SK-N-MC (cell line): ENCODE measurements at regions not wholly inside any gene's neighbourhood (a gene's known extent, or its start where the extent isn't known, plus 50 kb on each side); places are given as distances from the start of the nearest gene placed in this dataset.

Experiments used
- DNase-seq: peaks from one replicate; pipeline ENCODE4 v3.0.0-alpha.2; 2011; ENCODE audit warnings: low read depth, low spot score
- H3K27ac ChIP-seq: fragments of 200-600 bp; sonication (generic); 2 replicates; pipeline ENCODE4 v1.5.1; 2016; ENCODE audit warnings: mixed run types
- H3K36me3 ChIP-seq: fragments of 200-600 bp; sonication (generic); 2 replicates; pipeline ENCODE4 v1.6.1; 2017; ENCODE audit warnings: antibody characterized with exemption, low read length, mixed read lengths; ENCODE audit not compliant: insufficient read depth
- H3K4me3 ChIP-seq: fragments of 200-600 bp; sonication (generic); 2 replicates; pipeline ENCODE4 v1.5.1; 2016
- H3K9ac ChIP-seq: fragments of 200-600 bp; sonication (generic); 2 replicates; pipeline ENCODE4 v1.8.0; 2017; ENCODE audit warnings: mixed run types, mixed read lengths; ENCODE audit not compliant: insufficient read length
- H3K9me3 ChIP-seq: fragments of 200-600 bp; sonication (generic); 2 replicates; pipeline ENCODE4 v1.6.1; 2017; ENCODE audit warnings: low read depth, mild to moderate bottlenecking, antibody characterized with exemption, low read length, moderate library complexity, mixed read lengths
- EZH2 ChIP-seq: fragments of 200-600 bp; sonication (generic); IDR thresholded peaks from one replicate; pipeline ENCODE4 v1.6.1; 2017; ENCODE audit warnings: antibody characterized with exemption
- FOXP2 ChIP-seq: optimal IDR thresholded peaks from 2 replicates; pipeline ENCODE3; 2011; ENCODE audit warnings: mild to moderate bottlenecking, moderate library complexity; ENCODE audit not compliant: insufficient read depth; ENCODE audit errors: extremely low read length, control extremely low read depth
- POLR2AphosphoS5 ChIP-seq: IDR thresholded peaks from 2 replicates; pipeline ENCODE4 v1.6.1; 2012; ENCODE audit warnings: mild to moderate bottlenecking, low read depth, low read length, borderline replicate concordance

- H3K27ac ChIP-seq: no peak overlapping the region
- H3K9ac ChIP-seq: no peak overlapping the region
- no peak overlapping the region for H3K4me3 ChIP-seq
- no peak for DNase-seq
- no peaks in the 10 kb centered on the region for H3K9me3 ChIP-seq
- TF ChIP-seq FOXP2 (no peak), EZH2 (no peak), POLR2AphosphoS5 (no peak)
- no peaks in the 10 kb centered on the region for H3K36me3 ChIP-seq
These were observed 311.9 kb upstream of the MAP3K7 start for GRCh38 chr6:90898763-90899162.

GRCh38 chr6:90896075-90896547, 309.2 kb upstream of the MAP3K7 start:
- no peak for TF ChIP-seq POLR2AphosphoS5
- TF ChIP-seq FOXP2: no peak
- TF ChIP-seq EZH2: no peak
- Histone ChIP-seq H3K27ac (no peak overlapping the region), H3K4me3 (peak overlapping the region; percentile 16; the same call in 1 of the 2 replicates), H3K36me3 (no peaks in the 10 kb centered on the region), H3K9me3 (no peaks in the 10 kb centered on the region), H3K9ac (no peak overlapping the region)
- peak; percentile 45 for DNase-seq

GRCh38 chr6:90895299-90896074, 308.6 kb upstream of the MAP3K7 start:
- Histone ChIP-seq H3K27ac (no peak overlapping the region), H3K36me3 (no peaks in the 10 kb centered on the region), H3K9ac (no peak overlapping the region), H3K4me3 (no peak overlapping the region; the same call in 1 of the 2 replicates), H3K9me3 (no peaks in the 10 kb centered on the region)
- TF ChIP-seq FOXP2 (no peak), EZH2 (no peak), POLR2AphosphoS5 (no peak)
- peak; percentile 66 for DNase-seq

- no peak overlapping the region for H3K27ac ChIP-seq
- H3K36me3 ChIP-seq: no peaks in the 10 kb centered on the region
- H3K9me3 ChIP-seq: no peaks in the 10 kb centered on the region
- no peak overlapping the region for H3K4me3 ChIP-seq
- no peak overlapping the region for H3K9ac ChIP-seq
- TF ChIP-seq FOXP2 (no peak), EZH2 (no peak), POLR2AphosphoS5 (no peak)
- no peak for DNase-seq
These were observed 307.6 kb upstream of the MAP3K7 start for GRCh38 chr6:90894285-90895130.

GRCh38 chr6:90893400-90893799, 306.5 kb upstream of the MAP3K7 start:
- no peak for DNase-seq
- Histone ChIP-seq H3K9ac (no peak overlapping the region), H3K9me3 (no peaks in the 10 kb centered on the region), H3K36me3 (no peaks in the 10 kb centered on the region), H3K27ac (no peak overlapping the region), H3K4me3 (no peak overlapping the region)
- no peak for TF ChIP-seq EZH2
- TF ChIP-seq POLR2AphosphoS5: no peak
- TF ChIP-seq FOXP2: no peak

GRCh38 chr6:90892271-90892670, 305.4 kb upstream of the MAP3K7 start:
- Histone ChIP-seq H3K4me3 (no peak overlapping the region), H3K9ac (no peak overlapping the region), H3K27ac (no peak overlapping the region), H3K36me3 (no peaks in the 10 kb centered on the region), H3K9me3 (no peaks in the 10 kb centered on the region)
- no peak for DNase-seq
- TF ChIP-seq EZH2 (no peak), FOXP2 (no peak), POLR2AphosphoS5 (no peak)

- no peak for TF ChIP-seq FOXP2
- TF ChIP-seq EZH2: no peak
- no peak for TF ChIP-seq POLR2AphosphoS5
- Histone ChIP-seq H3K9me3 (no peaks in the 10 kb centered on the region), H3K27ac (no peak overlapping the region), H3K36me3 (no peaks in the 10 kb centered on the region), H3K9ac (no peak overlapping the region), H3K4me3 (no peak overlapping the region; the same call in 1 of the 2 replicates)
- DNase-seq: no peak
These were observed 304.5 kb upstream of the MAP3K7 start for GRCh38 chr6:90891355-90891754.

- Histone ChIP-seq H3K27ac (no peak overlapping the region), H3K9ac (no peak overlapping the region), H3K9me3 (no peaks in the 10 kb centered on the region), H3K36me3 (no peaks in the 10 kb centered on the region), H3K4me3 (peak overlapping the region; percentile 33)
- DNase-seq: no peak
- TF ChIP-seq FOXP2 (no peak), EZH2 (no peak), POLR2AphosphoS5 (no peak)
These were observed 303.9 kb upstream of the MAP3K7 start for GRCh38 chr6:90890683-90891330.
